ENCODE measurements at regions not wholly inside any gene's neighbourhood (a gene's known extent, or its start where the extent isn't known, plus 50 kb on each side); places are given as distances from the start of the nearest gene placed in this dataset.

GRCh38 chr4:26257850-26258249, 63.0 kb upstream of the RBPJ start:
- DNase-seq = no peak

- no peak for DNase-seq
These were observed 60.2 kb upstream of the RBPJ start for GRCh38 chr4:26260571-26260970.

- no peak for DNase-seq
These were observed 59.4 kb upstream of the RBPJ start for GRCh38 chr4:26261405-26261804.

GRCh38 chr4:26263165-26263564, 57.6 kb upstream of the RBPJ start:
- no peak for DNase-seq

- no peak for DNase-seq
These were observed 56.7 kb upstream of the RBPJ start for GRCh38 chr4:26264109-26264508.

GRCh38 chr4:26267087-26267486, 53.7 kb upstream of the RBPJ start:
- DNase-seq = no peak

GRCh38 chr4:26268246-26268645, 52.6 kb upstream of the RBPJ start:
- no peak for DNase-seq

GRCh38 chr4:26269038-26269437, 51.8 kb upstream of the RBPJ start:
- no peak for DNase-seq

All from effector CD4-positive, alpha-beta T cell (primary cell).